Mesothelial cell of epicardium (in vitro differentiated cells): ENCODE measurements at regions not wholly inside any gene's neighbourhood (a gene's known extent, or its start where the extent isn't known, plus 50 kb on each side); places are given as distances from the start of the nearest gene placed in this dataset.

Experiments
- DNase-seq, 2 experiments: peaks; one replicate each; pipeline ENCODE4 v3.0.0; 2021; ENCODE audit warnings: low spot score in 2 of 2; ENCODE audit not compliant: unreplicated experiment in 2 of 2
- H3K27ac Mint-ChIP-seq: 2 replicates; pipeline ENCODE4 v1.8.0; 2021; ENCODE audit warnings: mixed read lengths
- H3K27me3 Mint-ChIP-seq: 2 replicates; pipeline ENCODE4 v1.8.0; 2021; ENCODE audit warnings: low read depth, mixed read lengths
- H3K36me3 Mint-ChIP-seq: 2 replicates; pipeline ENCODE4 v1.8.0; 2021; ENCODE audit warnings: mixed read lengths
- H3K4me1 Mint-ChIP-seq: 2 replicates; pipeline ENCODE4 v1.8.0; 2021; ENCODE audit warnings: mixed read lengths
- H3K4me3 Mint-ChIP-seq: 2 replicates; pipeline ENCODE4 v1.8.0; 2021; ENCODE audit warnings: mild to moderate bottlenecking, moderate library complexity, mixed read lengths
- H3K9me3 Mint-ChIP-seq: 2 replicates; pipeline ENCODE4 v1.8.0; 2021; ENCODE audit warnings: mixed read lengths
- CTCF ChIP-seq: fragments of 200-600 bp; sonication (generic); IDR thresholded peaks from one replicate; pipeline ENCODE4 v1.5.0; 2021; ENCODE audit warnings: antibody characterized with exemption; ENCODE audit not compliant: unreplicated experiment

DNA sequence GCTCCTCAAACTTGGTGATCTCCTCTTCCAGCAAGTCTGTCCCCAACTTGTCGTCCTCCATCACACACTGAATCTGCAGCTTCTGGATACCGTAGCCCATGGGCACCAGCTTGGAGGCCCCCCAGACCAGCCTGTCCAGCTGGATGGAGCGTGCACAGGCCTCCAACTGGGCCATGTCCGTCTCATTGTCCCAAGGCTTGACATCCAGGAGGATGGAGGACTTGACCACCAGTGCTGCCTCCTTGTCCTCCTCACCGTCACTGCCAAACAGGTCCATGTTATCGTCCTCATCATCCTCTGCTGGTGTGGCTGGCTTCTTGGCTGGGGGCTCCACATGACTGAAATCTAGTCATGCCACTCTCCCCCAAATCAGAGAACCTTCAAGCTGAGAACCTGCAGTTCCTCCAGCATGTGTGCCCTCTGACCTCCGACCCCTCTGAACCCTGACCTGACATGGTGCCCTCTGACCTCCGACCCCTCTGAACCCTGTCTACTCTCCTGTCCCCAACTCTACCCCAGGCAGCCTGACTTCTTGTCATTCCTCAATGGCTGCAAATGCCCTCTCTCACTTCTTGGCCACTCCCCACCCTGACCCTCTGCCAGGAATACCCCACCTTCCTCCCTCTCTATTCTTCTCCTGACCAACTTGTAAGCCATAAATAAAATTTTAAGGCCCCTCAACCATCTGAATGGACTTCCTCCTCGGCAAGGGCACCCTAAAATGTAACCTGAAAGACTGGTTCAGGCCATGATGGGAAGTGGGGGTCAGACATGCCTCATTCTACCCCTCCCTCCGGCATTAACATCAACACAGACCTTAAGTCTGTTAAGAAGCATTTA is 275.7 kb upstream of the C1orf174 start:
- no peaks in the 10 kb centered on the region for H3K9me3 Mint-ChIP-seq
- no peak overlapping the region for H3K4me3 Mint-ChIP-seq
- H3K27me3 Mint-ChIP-seq, result peaks cover 31% of the 10 kb centered on the region
- no peaks in the 10 kb centered on the region for H3K4me1 Mint-ChIP-seq
- H3K36me3 Mint-ChIP-seq, result no peaks in the 10 kb centered on the region
- no peak for DNase-seq
- TF ChIP-seq CTCF, result no peak
- no peak overlapping the region for H3K27ac Mint-ChIP-seq

DNA sequence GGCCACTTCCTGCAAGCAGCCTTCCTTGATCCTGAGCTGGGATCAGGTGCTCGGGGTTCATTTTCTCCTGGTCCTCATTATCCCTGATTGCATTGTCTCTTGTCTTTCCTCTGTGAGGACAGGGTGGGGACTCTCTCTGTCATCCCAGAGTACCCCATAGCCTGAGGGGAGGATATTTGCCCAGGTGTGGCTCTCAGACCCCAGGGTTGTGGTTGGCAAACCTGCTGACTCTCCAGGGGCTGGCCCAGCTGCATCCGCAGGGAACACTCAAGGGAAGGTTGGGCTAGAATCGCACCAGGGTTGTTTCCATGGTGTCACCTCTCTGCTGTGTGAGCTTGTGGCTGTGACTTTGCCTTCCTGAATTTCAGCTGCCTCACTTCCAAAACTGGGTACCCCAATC is 276.8 kb upstream of the C1orf174 start:
- no peak for DNase-seq
- Mint-ChIP-seq H3K27ac (no peak overlapping the region), H3K9me3 (no peaks in the 10 kb centered on the region), H3K27me3 (peaks cover 20% of the 10 kb centered on the region), H3K36me3 (no peaks in the 10 kb centered on the region), H3K4me1 (no peaks in the 10 kb centered on the region), H3K4me3 (no peak overlapping the region)
- TF ChIP-seq CTCF, result no peak

GRCh38 chr1:4177425-4178150 is 277.5 kb upstream of the C1orf174 start:
- Mint-ChIP-seq H3K9me3 (no peaks in the 10 kb centered on the region), H3K36me3 (no peaks in the 10 kb centered on the region), H3K27me3 (peaks cover 14% of the 10 kb centered on the region), H3K4me3 (no peak overlapping the region), H3K4me1 (no peaks in the 10 kb centered on the region), H3K27ac (no peak overlapping the region)
- no peak for DNase-seq
- TF ChIP-seq CTCF, result no peak

DNA sequence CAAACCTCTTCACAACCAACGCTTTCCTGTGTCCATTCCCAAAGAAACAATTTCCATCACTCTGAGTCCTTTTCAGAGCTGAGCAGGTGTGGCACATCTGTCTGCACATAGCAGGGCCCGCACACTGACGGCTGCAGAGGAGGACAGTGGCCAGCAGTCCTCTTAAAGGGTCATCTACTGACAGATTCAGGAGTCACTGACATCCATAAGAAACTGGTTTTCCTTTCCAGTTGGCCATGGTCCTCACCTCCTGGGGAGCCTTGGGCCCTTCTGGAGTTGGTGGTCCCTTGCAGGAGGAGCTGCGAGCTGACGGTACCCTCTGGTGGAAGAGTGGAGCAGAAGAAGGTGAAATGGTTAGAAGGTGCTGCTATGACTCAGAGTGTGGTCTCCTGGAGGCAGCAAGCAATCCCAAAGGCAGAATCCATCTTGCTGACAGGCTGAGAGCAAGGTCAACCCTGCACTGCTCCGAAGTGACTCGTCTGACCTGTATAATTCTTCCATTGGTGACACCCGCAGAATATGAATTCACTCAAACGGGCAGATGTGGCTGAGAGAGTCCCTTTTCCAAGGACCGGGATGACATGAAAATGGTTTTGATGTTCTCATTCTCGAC is 278.5 kb upstream of the C1orf174 start:
- no peaks in the 10 kb centered on the region for H3K9me3 Mint-ChIP-seq

More for the DNA sequence above, 278.5 kb upstream of the C1orf174 start:
- H3K27ac Mint-ChIP-seq, result no peak overlapping the region
- no peak for DNase-seq
- H3K27me3 Mint-ChIP-seq, result peaks cover 9% of the 10 kb centered on the region
- H3K4me3 Mint-ChIP-seq, result no peak overlapping the region
- no peaks in the 10 kb centered on the region for H3K36me3 Mint-ChIP-seq
- H3K4me1 Mint-ChIP-seq, result no peaks in the 10 kb centered on the region
- TF ChIP-seq CTCF, result no peak
